ENCODE measurements at regions not wholly inside any gene's neighbourhood (a gene's known extent, or its start where the extent isn't known, plus 50 kb on each side); places are given as distances from the start of the nearest gene placed in this dataset.
"Not testable (repeated sequence)": the region's sequence is repeated elsewhere in the genome, so short reads cannot be mapped to it uniquely, and the experiment has no call there.

GRCh38 chr4:96407225-96407624 lies 567.3 kb downstream of the PDHA2 start:
- in situ Hi-C loops (cut with MboI; ENCODE audit: low sequenced_read_pairs, unreplicated experiment) = no loop called here
- TF ChIP-seq CTCF (IDR thresholded peaks at IDR 0.05; ENCODE audit: borderline replicate concordance, control extremely low read depth, extremely low read depth, insufficient read depth, missing control alignments) = no peak
- no peak for DNase-seq (ENCODE audit: low spot score)

GRCh38 chr4:96407738-96408463 lies 568.0 kb downstream of the PDHA2 start:
- no peak for TF ChIP-seq CTCF (IDR thresholded peaks at IDR 0.05; ENCODE audit: borderline replicate concordance, control extremely low read depth, extremely low read depth, insufficient read depth, missing control alignments)
- in situ Hi-C loops (cut with MboI; ENCODE audit: low sequenced_read_pairs, unreplicated experiment) = no loop called here
- no peak for DNase-seq (ENCODE audit: low spot score)

- in situ Hi-C loops (cut with MboI; ENCODE audit: low sequenced_read_pairs, unreplicated experiment); DNase-seq (ENCODE audit: low spot score): not testable (repeated sequence)
These were observed 575.0 kb downstream of the PDHA2 start for GRCh38 chr4:96414853-96415252.

GRCh38 chr4:96429657-96430056 lies 589.8 kb downstream of the PDHA2 start:
- no peak for TF ChIP-seq CTCF (IDR thresholded peaks at IDR 0.05; ENCODE audit: borderline replicate concordance, control extremely low read depth, extremely low read depth, insufficient read depth, missing control alignments)
- in situ Hi-C loops (cut with MboI; ENCODE audit: low sequenced_read_pairs, unreplicated experiment) = no loop called here
- DNase-seq (ENCODE audit: low spot score) = no peak

GRCh38 chr4:96431094-96431493 lies 591.2 kb downstream of the PDHA2 start:
- DNase-seq (ENCODE audit: low spot score) = no peak
- no peak for TF ChIP-seq CTCF (IDR thresholded peaks at IDR 0.05; ENCODE audit: borderline replicate concordance, control extremely low read depth, extremely low read depth, insufficient read depth, missing control alignments)
- in situ Hi-C loops (cut with MboI; ENCODE audit: low sequenced_read_pairs, unreplicated experiment) = no loop called here

- DNase-seq (ENCODE audit: low spot score) = no peak
- in situ Hi-C loops (cut with MboI; ENCODE audit: low sequenced_read_pairs, unreplicated experiment) = no loop called here
- no peak for TF ChIP-seq CTCF (IDR thresholded peaks at IDR 0.05; ENCODE audit: borderline replicate concordance, control extremely low read depth, extremely low read depth, insufficient read depth, missing control alignments)
These were observed 608.5 kb downstream of the PDHA2 start for GRCh38 chr4:96448315-96448872.

GRCh38 chr4:96455045-96455720 lies 615.3 kb downstream of the PDHA2 start:
- no peak for DNase-seq (ENCODE audit: low spot score)
- in situ Hi-C loops (cut with MboI; ENCODE audit: low sequenced_read_pairs, unreplicated experiment) = no loop called here
- TF ChIP-seq CTCF (IDR thresholded peaks at IDR 0.05; ENCODE audit: borderline replicate concordance, control extremely low read depth, extremely low read depth, insufficient read depth, missing control alignments) = no peak

GRCh38 chr4:96458031-96458430 lies 618.1 kb downstream of the PDHA2 start:
- DNase-seq (ENCODE audit: low spot score); in situ Hi-C loops (cut with MboI; ENCODE audit: low sequenced_read_pairs, unreplicated experiment): not testable (repeated sequence)

Data from GM13976 (cell line).